Fibroblast of the aortic adventitia (primary cell): ENCODE measurements at regions not wholly inside any gene's neighbourhood (a gene's known extent, or its start where the extent isn't known, plus 50 kb on each side); places are given as distances from the start of the nearest gene placed in this dataset.

Experiments
- DNase-seq: peaks from one replicate; pipeline ENCODE4 v3.0.0-alpha.2; 2010; ENCODE audit warnings: low read depth
- H3K4me3 ChIP-seq: 2 replicates; pipeline ENCODE4 v1.5.1; 2011; ENCODE audit warnings: low read depth, mild to moderate bottlenecking, control low read depth, low read length, moderate library complexity
- CTCF ChIP-seq: IDR thresholded peaks from 2 replicates; pipeline ENCODE4 v1.5.1; 2011; ENCODE audit warnings: mild to moderate bottlenecking, low read length, control low read depth, inconsistent platforms; ENCODE audit not compliant: insufficient read depth

- no peak for TF ChIP-seq CTCF
- H3K4me3 ChIP-seq, result no peak overlapping the region
- DNase-seq, result no peak
Observed at GRCh38 chr7:16021851-16022250, 335.4 kb upstream of the MEOX2 start.

- H3K4me3 ChIP-seq, result no peak overlapping the region
- TF ChIP-seq CTCF, result no peak
- peak; percentile 39 for DNase-seq
Observed at GRCh38 chr7:16015981-16016380, 329.5 kb upstream of the MEOX2 start.

- no peak for TF ChIP-seq CTCF
- DNase-seq, result no peak
- H3K4me3 ChIP-seq, result no peak overlapping the region
Observed at GRCh38 chr7:16014031-16014430, 327.5 kb upstream of the MEOX2 start.

GRCh38 chr7:16007911-16008310, 321.4 kb upstream of the MEOX2 start:
- peak; percentile 26 for DNase-seq
- no peak for TF ChIP-seq CTCF
- no peak overlapping the region for H3K4me3 ChIP-seq

- no peak for DNase-seq
Observed at GRCh38 chr7:16004702-16005101, 318.2 kb upstream of the MEOX2 start.

GRCh38 chr7:16001477-16001876, 315.0 kb upstream of the MEOX2 start:
- no peak for TF ChIP-seq CTCF
- DNase-seq, result no peak
- no peak overlapping the region for H3K4me3 ChIP-seq

More at GRCh38 chr7:16004702-16005101, 318.2 kb upstream of the MEOX2 start:
- no peak overlapping the region for H3K4me3 ChIP-seq
- TF ChIP-seq CTCF, result no peak

- TF ChIP-seq CTCF, result no peak
Observed at GRCh38 chr7:15998617-15999016, 312.1 kb upstream of the MEOX2 start.

More at GRCh38 chr7:15998617-15999016, 312.1 kb upstream of the MEOX2 start:
- H3K4me3 ChIP-seq, result no peak overlapping the region
- DNase-seq, result no peak
